ENCODE measurements at regions not wholly inside any gene's neighbourhood (a gene's known extent, or its start where the extent isn't known, plus 50 kb on each side); places are given as distances from the start of the nearest gene placed in this dataset.

DNA sequence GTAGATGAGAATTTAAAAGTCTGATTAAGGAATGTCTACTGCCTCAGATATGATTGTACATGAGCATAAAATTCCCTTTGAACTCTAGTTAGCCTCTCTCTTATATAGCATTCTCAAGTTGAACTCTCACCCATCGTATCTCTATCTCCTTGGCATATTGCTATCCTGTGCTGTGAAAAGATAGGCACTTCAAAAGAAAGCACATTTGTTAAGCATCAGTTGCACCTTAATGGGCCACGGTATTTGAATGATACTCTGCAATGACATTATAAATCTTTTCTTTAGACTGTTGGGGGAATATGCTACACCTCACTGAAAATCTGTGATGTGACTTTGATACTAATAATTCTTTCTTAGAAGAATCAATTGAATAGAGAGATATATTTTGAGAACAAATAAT, 570.7 kb downstream of the JRKL start:
- TF ChIP-seq POLR2A (IDR thresholded peaks at IDR 0.05): no peak
- TF ChIP-seq EP300 (IDR thresholded peaks at IDR 0.05): no peak
- TF ChIP-seq, protein P1, sequence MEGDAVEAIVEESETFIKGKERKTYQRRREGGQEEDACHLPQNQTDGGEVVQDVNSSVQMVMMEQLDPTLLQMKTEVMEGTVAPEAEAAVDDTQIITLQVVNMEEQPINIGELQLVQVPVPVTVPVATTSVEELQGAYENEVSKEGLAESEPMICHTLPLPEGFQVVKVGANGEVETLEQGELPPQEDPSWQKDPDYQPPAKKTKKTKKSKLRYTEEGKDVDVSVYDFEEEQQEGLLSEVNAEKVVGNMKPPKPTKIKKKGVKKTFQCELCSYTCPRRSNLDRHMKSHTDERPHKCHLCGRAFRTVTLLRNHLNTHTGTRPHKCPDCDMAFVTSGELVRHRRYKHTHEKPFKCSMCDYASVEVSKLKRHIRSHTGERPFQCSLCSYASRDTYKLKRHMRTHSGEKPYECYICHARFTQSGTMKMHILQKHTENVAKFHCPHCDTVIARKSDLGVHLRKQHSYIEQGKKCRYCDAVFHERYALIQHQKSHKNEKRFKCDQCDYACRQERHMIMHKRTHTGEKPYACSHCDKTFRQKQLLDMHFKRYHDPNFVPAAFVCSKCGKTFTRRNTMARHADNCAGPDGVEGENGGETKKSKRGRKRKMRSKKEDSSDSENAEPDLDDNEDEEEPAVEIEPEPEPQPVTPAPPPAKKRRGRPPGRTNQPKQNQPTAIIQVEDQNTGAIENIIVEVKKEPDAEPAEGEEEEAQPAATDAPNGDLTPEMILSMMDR (IDR thresholded peaks at IDR 0.05): no peak
- 35 to 40% (median 39%) methylated on average over 2 of the region's 2 CpGs for WGBS, 3 donors
- DNase-seq: no peak

DNA sequence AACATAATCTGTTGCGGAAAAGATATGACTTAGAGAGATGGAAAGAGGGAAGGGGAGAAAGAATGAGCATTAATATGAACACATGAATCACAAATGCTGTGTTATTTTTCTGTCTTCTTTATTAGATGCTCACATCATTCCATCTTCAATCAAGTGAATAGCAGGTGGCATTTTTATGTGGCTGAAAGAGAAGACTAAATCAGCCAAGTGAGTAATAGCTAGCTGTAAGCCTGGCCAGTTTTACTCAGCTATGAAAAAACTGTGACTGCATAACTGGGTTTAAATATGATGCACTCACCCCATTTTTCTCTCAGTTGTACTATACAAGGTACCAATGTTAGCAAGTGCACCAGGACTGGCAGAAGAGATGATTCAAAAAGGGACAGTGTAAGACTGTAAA, 571.1 kb downstream of the JRKL start:
- H3K4me3 ChIP-seq: no peak overlapping the region
- no peak for DNase-seq
- no peaks in the 10 kb centered on the region for H3K9me3 ChIP-seq
- no peak overlapping the region for H3K27ac ChIP-seq
- no peaks in the 10 kb centered on the region for H3K27me3 ChIP-seq
- H3K36me3 ChIP-seq: no peaks in the 10 kb centered on the region
- no peak for TF ChIP-seq EP300 (IDR thresholded peaks at IDR 0.05)
- no peak for TF ChIP-seq POLR2A (IDR thresholded peaks at IDR 0.05)
- TF ChIP-seq, protein P1 (IDR thresholded peaks at IDR 0.05): no peak
- WGBS, 3 donors: 93 to 100% (median 96%) methylated on average over 1 of the region's 1 CpG
- intact Hi-C loops (cut with DNase I): no loop called here
- no peaks in the 10 kb centered on the region for H3K4me1 ChIP-seq (ENCODE audit: insufficient read depth)

More for the DNA sequence above, 570.7 kb downstream of the JRKL start:
- intact Hi-C loops (cut with DNase I): no loop called here
- Histone ChIP-seq H3K27me3 (no peaks in the 10 kb centered on the region), H3K9me3 (no peaks in the 10 kb centered on the region), H3K4me3 (no peak overlapping the region), H3K27ac (no peak overlapping the region), H3K36me3 (no peaks in the 10 kb centered on the region), H3K4me1 (ENCODE audit: insufficient read depth) (no peaks in the 10 kb centered on the region)

DNA sequence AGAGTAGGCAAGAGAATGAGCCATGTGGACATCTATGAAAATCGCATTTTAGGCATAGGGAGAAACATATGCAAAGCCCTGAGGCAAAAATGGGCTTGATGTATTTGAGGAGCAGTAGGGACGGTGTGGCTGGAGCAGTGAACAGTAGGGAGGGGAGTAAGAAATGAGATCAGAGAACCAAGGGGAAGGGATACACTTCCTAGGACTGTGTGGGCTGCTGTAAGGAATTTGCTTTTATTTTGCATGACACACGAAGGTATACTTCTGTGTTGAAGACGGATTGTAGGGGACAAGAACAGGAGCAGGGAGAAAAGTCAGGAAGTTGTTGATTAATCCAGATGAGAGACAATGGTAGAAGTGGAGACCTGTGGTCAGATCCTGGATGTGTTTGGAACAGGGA, 572.1 kb downstream of the JRKL start:
- 72 to 85% (median 76%) methylated on average over 4 of the region's 4 CpGs for WGBS, 3 donors

DNA sequence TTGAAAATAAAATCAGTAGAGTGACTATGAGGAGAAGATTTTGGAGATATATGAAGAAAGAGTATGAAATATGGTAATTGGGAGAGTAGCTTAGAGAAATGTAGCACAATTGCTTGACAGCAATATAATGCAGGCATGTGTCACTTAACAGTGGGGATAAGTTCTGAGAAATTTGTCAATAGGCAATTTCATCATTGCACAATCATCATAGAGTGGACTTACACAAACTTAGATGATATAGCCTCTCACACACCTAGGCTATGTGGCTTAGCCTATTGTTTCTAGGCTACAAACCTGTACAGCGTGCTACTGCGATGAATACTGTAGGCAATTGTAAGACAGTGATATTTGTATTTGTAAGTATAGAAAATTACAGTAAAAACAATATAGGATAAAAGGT, 573.6 kb downstream of the JRKL start:
- intact Hi-C loops (cut with DNase I): no loop called here
- Histone ChIP-seq H3K9me3 (no peaks in the 10 kb centered on the region), H3K4me1 (ENCODE audit: insufficient read depth) (no peaks in the 10 kb centered on the region), H3K27ac (no peak overlapping the region), H3K27me3 (no peaks in the 10 kb centered on the region), H3K36me3 (no peaks in the 10 kb centered on the region), H3K4me3 (no peak overlapping the region)
- TF ChIP-seq, protein P1 (IDR thresholded peaks at IDR 0.05): no peak
- TF ChIP-seq POLR2A (IDR thresholded peaks at IDR 0.05) (no peak), EP300 (IDR thresholded peaks at IDR 0.05) (no peak)
- DNase-seq: no peak
- WGBS, 3 donors: 93 to 99% (median 98%) methylated on average over 2 of the region's 2 CpGs

More for the DNA sequence above, 572.1 kb downstream of the JRKL start:
- Histone ChIP-seq H3K4me1 (ENCODE audit: insufficient read depth) (no peaks in the 10 kb centered on the region), H3K27me3 (no peaks in the 10 kb centered on the region), H3K4me3 (no peak overlapping the region), H3K9me3 (no peaks in the 10 kb centered on the region), H3K27ac (no peak overlapping the region), H3K36me3 (no peaks in the 10 kb centered on the region)
- intact Hi-C loops (cut with DNase I): no loop called here
- no peak for DNase-seq
- TF ChIP-seq, protein P1 (IDR thresholded peaks at IDR 0.05): no peak

DNA sequence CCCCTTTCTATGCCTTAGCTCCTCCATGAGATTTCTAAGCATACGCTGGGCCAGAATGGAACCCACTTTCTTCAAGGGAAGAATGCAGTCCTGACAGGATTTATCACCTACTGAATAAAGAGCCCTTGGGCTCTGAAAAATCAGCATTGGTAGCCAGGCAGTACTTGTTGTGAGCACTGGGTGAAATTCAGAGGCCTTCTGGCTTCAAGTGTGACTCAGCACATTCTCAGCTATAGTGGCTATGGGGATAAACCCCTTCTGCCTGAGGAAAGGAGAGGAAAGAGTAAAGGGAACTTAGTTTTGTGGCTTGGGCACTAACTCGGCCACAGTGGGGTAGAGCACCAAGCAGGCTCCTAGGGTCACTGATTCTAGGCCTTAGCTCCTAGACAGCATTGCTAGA, 574.8 kb downstream of the JRKL start:
- 78 to 94% (median 84%) methylated on average over 2 of the region's 2 CpGs for WGBS, 3 donors
- Histone ChIP-seq H3K36me3 (no peaks in the 10 kb centered on the region), H3K9me3 (no peaks in the 10 kb centered on the region), H3K4me1 (ENCODE audit: insufficient read depth) (no peaks in the 10 kb centered on the region), H3K27me3 (no peaks in the 10 kb centered on the region), H3K27ac (no peak overlapping the region), H3K4me3 (no peak overlapping the region)
- TF ChIP-seq POLR2A (IDR thresholded peaks at IDR 0.05): no peak
- TF ChIP-seq EP300 (IDR thresholded peaks at IDR 0.05): no peak
- TF ChIP-seq, protein P1 (IDR thresholded peaks at IDR 0.05): no peak
- intact Hi-C loops (cut with DNase I): no loop called here
- no peak for DNase-seq
